ENCODE measurements at regions not wholly inside any gene's neighbourhood (a gene's known extent, or its start where the extent isn't known, plus 50 kb on each side); places are given as distances from the start of the nearest gene placed in this dataset.

- DNase-seq, result no peak
Measured at GRCh38 chr6:21824431-21825177, 231.1 kb downstream of the SOX4 start.

- DNase-seq, result no peak
Measured at GRCh38 chr6:21826023-21826422, 232.5 kb downstream of the SOX4 start.

GRCh38 chr6:21826904-21827303, 233.4 kb downstream of the SOX4 start:
- no peak for DNase-seq

- DNase-seq, result no peak
Measured at GRCh38 chr6:21827425-21828202, 234.1 kb downstream of the SOX4 start.

- no peak for DNase-seq
Measured at GRCh38 chr6:21828704-21829103, 235.2 kb downstream of the SOX4 start.

- DNase-seq, result no peak
Measured at GRCh38 chr6:21829126-21829525, 235.6 kb downstream of the SOX4 start.

- no peak for DNase-seq
Measured at GRCh38 chr6:21831521-21832291, 238.2 kb downstream of the SOX4 start.

GRCh38 chr6:21836277-21836676, 242.7 kb downstream of the SOX4 start:
- DNase-seq, result no peak

GRCh38 chr6:21836772-21837425, 243.3 kb downstream of the SOX4 start:
- no peak for DNase-seq

GRCh38 chr6:21840428-21840827, 246.9 kb downstream of the SOX4 start:
- peak; percentile 17 for DNase-seq

- DNase-seq, result no peak
Measured at GRCh38 chr6:21842875-21843645, 249.5 kb downstream of the SOX4 start.

- DNase-seq, result no peak
Measured at GRCh38 chr6:21844120-21844917, 250.8 kb downstream of the SOX4 start.

- DNase-seq, result no peak
Measured at GRCh38 chr6:21845018-21845417, 251.5 kb downstream of the SOX4 start.

- DNase-seq, result no peak
Measured at GRCh38 chr6:21845439-21846140, 252.0 kb downstream of the SOX4 start.

GRCh38 chr6:21846541-21847451, 253.2 kb downstream of the SOX4 start:
- no peak for DNase-seq

- DNase-seq, result no peak
Measured at GRCh38 chr6:21847711-21848480, 254.3 kb downstream of the SOX4 start.

GRCh38 chr6:21850691-21851090, 257.1 kb downstream of the SOX4 start:
- no peak for DNase-seq

- DNase-seq, result peak; percentile 23
Measured at GRCh38 chr6:21855811-21856455, 262.4 kb downstream of the SOX4 start.

All from HCEC 1CT (cell line).